SW 1271 (cell line): ENCODE measurements at regions not wholly inside any gene's neighbourhood (a gene's known extent, or its start where the extent isn't known, plus 50 kb on each side); places are given as distances from the start of the nearest gene placed in this dataset.
"Not testable (repeated sequence)": the region's sequence is repeated elsewhere in the genome, so short reads cannot be mapped to it uniquely, and the experiment has no call there.

Source experiments
- DNase-seq, 2 experiments: peaks; one replicate each; lab custom pipeline; 2025; lab: John Stamatoyannopoulos, UW

GRCh38 chr12:124674937-124675336 is 107.5 kb upstream of the NCOR2 start:
- DNase-seq = no peak

DNA sequence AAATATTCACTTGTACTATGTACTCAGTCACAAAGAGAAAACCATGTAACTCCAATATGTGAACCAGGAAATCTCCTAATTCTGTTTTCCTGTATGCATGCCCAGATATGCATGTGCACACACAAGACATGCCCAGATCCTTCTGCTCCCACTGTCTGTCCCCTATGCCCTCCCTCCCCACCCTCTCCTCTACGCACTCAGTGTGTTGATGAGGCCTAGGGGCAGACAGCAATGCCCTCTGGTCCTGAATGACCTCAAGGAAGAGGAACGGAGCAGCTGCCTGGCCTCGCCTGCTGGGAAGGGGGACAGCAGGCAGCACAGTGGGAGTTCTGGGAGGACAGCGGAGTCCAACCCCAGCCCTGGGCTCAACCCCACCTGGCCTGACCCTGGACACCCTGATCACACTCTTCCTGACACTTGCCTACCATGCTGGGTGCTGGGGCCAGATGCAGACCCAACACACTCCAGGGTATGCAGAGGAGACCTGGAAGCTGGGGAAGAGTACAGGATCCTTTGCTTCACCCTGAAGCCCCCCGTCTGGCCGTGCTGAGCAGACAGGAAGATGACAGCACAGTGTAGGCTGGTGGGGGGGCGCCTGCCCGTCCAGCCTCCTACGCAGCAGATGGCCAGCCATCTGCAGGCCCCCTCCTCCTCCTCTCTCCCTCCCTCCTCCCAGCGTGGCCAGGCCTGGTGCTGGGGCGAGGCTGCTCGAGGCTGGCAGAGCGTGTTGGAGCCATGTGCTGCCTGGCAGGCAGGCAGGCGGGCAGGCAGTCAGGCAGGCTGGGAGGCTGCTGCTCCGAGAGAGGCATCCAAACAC is 106.6 kb upstream of the NCOR2 start:
- DNase-seq = no peak

GRCh38 chr12:124669271-124669721 is 101.9 kb upstream of the NCOR2 start:
- not testable (repeated sequence) for DNase-seq

DNA sequence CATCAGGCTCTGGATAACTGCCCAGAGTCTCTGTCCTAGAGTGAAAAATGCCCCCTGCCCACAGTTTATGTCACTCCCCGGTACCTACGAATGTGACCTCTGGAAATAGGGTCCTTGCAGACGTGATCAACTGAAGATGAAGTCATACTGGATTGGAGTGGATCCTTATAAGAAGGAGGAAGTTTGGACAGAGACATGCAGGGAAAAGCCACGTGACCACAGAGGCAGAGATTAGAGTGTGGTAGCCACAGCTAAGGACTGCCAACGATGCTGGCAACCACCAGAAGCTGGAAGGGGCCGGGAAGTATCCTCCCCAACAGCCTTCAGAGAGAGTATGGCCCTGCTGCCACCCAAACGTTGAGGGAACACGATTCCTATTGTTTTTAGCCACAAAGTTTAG is 101.2 kb upstream of the NCOR2 start:
- no peak for DNase-seq

DNA sequence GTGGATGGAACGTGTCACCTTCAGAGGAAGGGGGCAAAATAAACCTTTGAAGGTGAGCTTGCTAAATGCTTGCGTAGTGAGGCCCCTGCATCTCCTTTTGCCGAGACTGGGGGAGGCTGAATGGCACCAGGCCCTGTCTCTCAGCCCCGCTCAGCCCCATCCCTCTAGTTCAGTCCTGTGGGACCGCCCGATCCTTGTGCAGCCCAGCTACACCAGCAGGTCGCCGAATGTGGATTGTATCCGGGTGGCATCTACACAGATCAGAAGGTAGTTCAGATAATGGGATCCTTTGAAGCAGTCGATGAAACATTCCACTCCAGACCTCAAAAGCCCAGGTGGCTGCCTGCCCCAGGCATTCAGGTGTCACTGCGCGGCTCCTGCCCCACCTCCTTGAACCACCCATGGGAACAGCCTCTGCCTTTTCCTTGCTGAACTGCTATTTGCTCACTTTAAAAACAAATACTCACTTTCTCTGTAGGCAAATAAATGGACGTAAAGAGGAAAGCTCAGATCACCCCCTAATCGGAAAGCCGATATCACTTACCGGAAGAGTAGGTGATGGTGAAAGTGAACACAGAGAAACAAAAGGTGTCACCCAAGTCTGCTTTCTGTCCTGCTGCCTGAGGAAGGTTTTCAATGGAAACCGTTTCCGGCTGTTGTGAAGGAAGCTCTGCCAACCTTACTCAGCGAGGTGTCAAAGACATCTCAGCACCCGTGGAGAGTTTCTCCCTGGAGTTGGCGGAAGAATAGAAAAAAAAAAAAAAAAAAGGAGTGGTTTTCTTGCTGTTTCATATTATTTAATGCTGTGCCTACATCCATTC is 100.3 kb upstream of the NCOR2 start:
- no peak for DNase-seq

GRCh38 chr12:124666722-124667259 is 99.4 kb upstream of the NCOR2 start:
- DNase-seq = no peak

- no peak for DNase-seq
Measured at GRCh38 chr12:124665511-124665910, 98.1 kb upstream of the NCOR2 start.

- no peak for DNase-seq
Measured at GRCh38 chr12:124664395-124665111, 97.1 kb upstream of the NCOR2 start.

DNA sequence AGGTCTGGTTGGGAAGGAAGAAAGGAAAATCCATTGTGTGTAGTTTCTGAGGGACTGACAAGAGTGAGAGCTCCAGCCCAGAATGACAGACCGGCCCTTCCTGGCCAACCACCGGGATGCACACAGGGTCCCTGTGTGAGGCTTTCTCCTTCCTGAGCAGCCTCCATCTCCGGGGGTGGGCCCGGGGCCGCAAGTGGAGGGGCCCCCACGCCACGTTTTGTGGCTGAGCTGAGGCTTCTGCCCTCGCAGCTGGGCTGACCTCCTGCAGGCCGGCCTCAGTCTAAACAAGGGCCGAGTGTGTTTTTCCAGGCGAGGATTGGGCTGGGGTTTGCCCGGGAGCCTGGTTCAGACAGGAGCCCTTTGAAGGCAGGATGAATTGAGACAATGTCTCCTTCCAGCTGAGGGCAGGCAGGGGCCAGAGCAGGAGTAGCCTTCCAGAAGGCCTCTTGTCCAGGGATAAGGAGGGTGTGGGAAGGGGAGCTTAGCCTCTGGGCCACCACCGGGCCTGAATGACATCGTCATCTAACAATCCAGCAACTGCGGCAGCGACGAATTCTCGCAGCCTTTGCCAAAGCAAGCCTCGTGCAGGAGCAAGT is 96.5 kb upstream of the NCOR2 start:
- no peak for DNase-seq

- DNase-seq = no peak
Measured at GRCh38 chr12:124663206-124663605, 95.8 kb upstream of the NCOR2 start.

GRCh38 chr12:124661341-124661740 is 93.9 kb upstream of the NCOR2 start:
- DNase-seq = no peak

GRCh38 chr12:124660851-124661250 is 93.4 kb upstream of the NCOR2 start:
- no peak for DNase-seq

DNA sequence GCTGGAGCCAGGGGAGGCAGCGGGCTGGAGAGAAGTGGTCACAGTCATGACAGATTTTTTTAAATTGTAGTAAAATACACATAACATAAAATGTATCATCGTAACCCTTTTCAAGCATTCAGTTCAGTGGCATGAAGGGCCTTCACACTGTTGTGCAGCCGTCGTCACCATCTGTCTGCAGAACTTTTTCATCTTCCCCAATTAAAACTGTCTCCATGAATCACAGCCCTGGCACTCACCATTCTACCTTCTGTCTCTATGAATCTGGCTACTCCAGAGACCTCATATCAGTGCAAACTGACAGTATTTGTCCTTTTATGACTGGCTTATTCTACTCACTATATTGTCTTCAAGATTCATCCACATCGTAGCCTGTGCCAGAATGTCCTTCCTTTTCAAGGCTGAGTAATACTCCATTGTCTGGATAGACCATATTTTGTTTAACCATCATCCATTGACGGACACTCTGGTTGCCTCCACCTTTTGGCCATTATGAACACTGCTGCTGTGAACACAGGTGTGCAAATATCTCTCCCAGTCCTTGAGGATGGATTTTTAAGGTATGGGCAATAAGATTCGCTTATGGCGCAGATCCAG is 91.5 kb upstream of the NCOR2 start:
- no peak for DNase-seq

GRCh38 chr12:124658302-124658701 is 90.9 kb upstream of the NCOR2 start:
- DNase-seq = no peak

- DNase-seq = no peak
Measured at GRCh38 chr12:124656947-124657434, 89.6 kb upstream of the NCOR2 start.

DNA sequence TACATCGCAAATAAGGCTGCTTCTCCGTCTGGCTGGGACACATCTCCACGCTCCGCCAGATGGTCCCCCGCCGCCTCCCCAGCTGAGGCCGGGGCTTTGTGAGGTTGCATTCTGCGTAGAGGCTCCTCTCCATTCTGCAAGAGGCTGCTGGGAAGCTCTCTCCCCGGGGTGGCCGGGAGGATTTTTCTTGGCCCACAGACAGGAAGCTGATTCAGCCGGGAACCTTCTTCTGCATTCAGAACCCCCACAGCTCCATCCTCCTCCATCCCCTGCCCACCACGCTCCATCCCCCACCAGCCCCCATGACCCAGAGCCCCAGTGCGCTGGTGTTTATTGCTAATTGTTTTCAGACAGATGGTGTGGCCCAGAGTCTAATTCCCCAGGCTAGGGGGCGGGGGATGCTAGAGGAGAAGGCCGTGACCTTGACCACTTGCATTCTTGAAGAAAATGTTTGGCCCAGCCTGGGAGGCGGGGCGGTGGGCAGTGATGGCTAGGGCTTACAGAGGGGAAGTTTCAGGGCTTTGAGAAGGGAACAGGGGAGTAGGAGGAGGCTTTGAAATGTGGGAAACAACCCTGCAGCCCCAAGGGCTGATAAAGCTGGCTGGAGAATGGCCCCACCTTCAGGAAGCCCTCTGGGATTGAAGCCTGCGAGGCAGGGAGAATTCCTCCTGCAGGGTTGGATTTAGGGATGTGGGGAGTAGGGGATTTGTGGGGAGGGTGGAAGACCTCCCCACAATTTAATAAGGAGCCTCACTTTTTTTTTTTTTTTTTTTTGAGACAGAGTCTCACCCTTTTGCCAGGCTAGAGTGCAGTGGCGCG is 88.5 kb upstream of the NCOR2 start:
- DNase-seq = no peak

- no peak for DNase-seq
Measured at GRCh38 chr12:124655048-124655697, 87.8 kb upstream of the NCOR2 start.

GRCh38 chr12:124654666-124655047 is 87.2 kb upstream of the NCOR2 start:
- no peak for DNase-seq

DNA sequence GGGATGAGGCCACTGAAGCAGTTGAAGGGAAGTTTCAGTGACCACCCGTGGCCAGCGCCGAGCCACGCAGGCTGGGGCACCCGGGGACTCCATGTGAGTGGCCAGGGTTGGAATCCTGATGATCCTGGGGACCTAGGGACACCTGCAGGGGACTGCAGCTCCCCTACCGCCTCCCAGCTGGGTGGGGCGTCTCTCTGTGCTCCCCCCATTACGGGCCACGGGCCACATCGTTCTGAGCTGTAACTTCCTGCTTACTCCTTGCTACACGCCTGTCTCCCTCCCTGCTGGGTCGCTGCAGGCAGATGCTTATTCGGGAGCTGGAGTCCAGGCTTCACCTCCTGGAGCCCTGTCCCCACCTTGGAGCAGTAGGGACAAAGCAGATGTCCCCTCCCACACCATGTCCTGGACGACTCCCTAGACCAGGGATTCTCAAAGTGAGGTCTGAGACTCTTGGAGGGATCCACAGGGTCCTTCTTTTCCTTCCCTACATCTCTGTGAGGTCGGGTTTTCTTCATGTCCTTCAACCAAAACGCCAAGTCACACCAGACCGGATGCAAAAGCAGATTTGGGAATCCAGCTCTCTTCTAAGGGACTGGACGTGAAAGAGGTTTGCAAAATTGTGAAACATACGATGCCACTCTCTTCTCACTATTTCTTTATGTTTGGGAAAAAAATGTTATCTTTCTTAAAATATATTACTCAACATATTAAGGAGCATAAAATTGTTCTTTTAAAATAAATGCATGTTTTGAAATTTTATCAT is 85.9 kb upstream of the NCOR2 start:
- DNase-seq = no peak
